K562 (cell line): ENCODE measurements at regions not wholly inside any gene's neighbourhood (a gene's known extent, or its start where the extent isn't known, plus 50 kb on each side); places are given as distances from the start of the nearest gene placed in this dataset.

Experiments used
- AFF4 ChIP-seq: sonication (generic); formaldehyde crosslinking; IDR thresholded peaks from 2 replicates; pipeline ENCODE4 v1.8.0; 2023; ENCODE audit warnings: mild to moderate bottlenecking, missing genetic modification reagents
- ARID1B ChIP-seq: fragments of 450-650 bp; IDR thresholded peaks from 2 replicates; pipeline ENCODE4 v1.6.1; 2016; ENCODE audit warnings: antibody characterized with exemption, mild to moderate bottlenecking, inconsistent platforms
- ATF7 ChIP-seq: fragments of 450-650 bp; IDR thresholded peaks from 2 replicates; pipeline ENCODE4 v1.7.1; 2014; ENCODE audit warnings: mild to moderate bottlenecking, moderate library complexity
- CAMTA2 ChIP-seq: fragments of 250-450 bp; sonication (Bioruptor Pico); conservative IDR thresholded peaks from 2 replicates; pipeline ENCODE4 v1.5.1; 2022
- CSDE1 ChIP-seq, 2 experiments: fragments of 450-650 bp; IDR thresholded peaks; 2 replicates each; pipeline ENCODE4 v1.6.1; 2016; ENCODE audit warnings: mild to moderate bottlenecking in 1 of 2
- EHMT2 ChIP-seq: fragments of 450-650 bp; IDR thresholded peaks from 2 replicates; pipeline ENCODE4 v1.6.1; 2018; ENCODE audit warnings: antibody characterized with exemption
- FOXP1 ChIP-seq: sonication (generic); formaldehyde crosslinking; IDR thresholded peaks from 2 replicates; pipeline ENCODE4 v1.8.0; 2022; ENCODE audit warnings: mild to moderate bottlenecking, missing genetic modification reagents
- JUNB ChIP-seq: fragments of 450-650 bp; formaldehyde crosslinking; conservative IDR thresholded peaks from 2 replicates; pipeline ENCODE4 v1.4.0; 2020; ENCODE audit warnings: mild to moderate bottlenecking
- NRF1 ChIP-seq, 2 experiments: fragments of 450-650 bp; IDR thresholded peaks in 1 of 2; conservative IDR thresholded peaks in 1 of 2; 2 replicates each; pipeline ENCODE4 v1.6.1; 2014; ENCODE audit warnings: mild to moderate bottlenecking in 2 of 2
- PURB ChIP-seq: sonication (generic); formaldehyde crosslinking; IDR thresholded peaks from 2 replicates; pipeline ENCODE4 v1.9.0; 2021; ENCODE audit warnings: low read depth, mild to moderate bottlenecking, missing genetic modification reagents
- ZKSCAN8 ChIP-seq: fragments of 200-800 bp; sonication (Bioruptor generic); IDR thresholded peaks from 2 replicates; pipeline ENCODE4 v1.6.1; 2016; ENCODE audit warnings: missing genetic modification characterization, missing compliant biosample characterization
- ZNF146 ChIP-seq: IDR thresholded peaks from one replicate; pipeline ENCODE4 v1.6.1; 2018; ENCODE audit warnings: missing compliant biosample characterization; ENCODE audit not compliant: unreplicated experiment
- ZNF347 ChIP-seq: fragments of 450-650 bp; formaldehyde crosslinking; IDR thresholded peaks from 2 replicates; pipeline ENCODE4 v1.4.0; 2020; ENCODE audit warnings: low read depth, mild to moderate bottlenecking, moderate library complexity

GRCh38 chrX:94744786-94745185 lies 1070.8 kb downstream of the FAM133A start (continued):
- TF ChIP-seq FOXP1 (CRISPR knock-in tag) (no peak), ZNF146 (CRISPR knock-in tag) (no peak), ARID1B (no peak), ATF7 (no peak), JUNB (no peak), ZKSCAN8 (CRISPR knock-in tag) (no peak), CSDE1 (IDR thresholded peaks at IDR 0.05) (no peak), ZNF347 (no peak), CAMTA2 (CRISPR knock-in tag) (no peak), PURB (CRISPR knock-in tag) (no peak), AFF4 (CRISPR knock-in tag) (no peak), NRF1 (conservative IDR thresholded peaks at IDR 0.05 in 1 of 2, IDR thresholded peaks at IDR 0.05 in 1 of 2) (no peak), EHMT2 (no peak)
